ENCODE measurements at regions not wholly inside any gene's neighbourhood (a gene's known extent, or its start where the extent isn't known, plus 50 kb on each side); places are given as distances from the start of the nearest gene placed in this dataset.
"Not testable (repeated sequence)": the region's sequence is repeated elsewhere in the genome, so short reads cannot be mapped to it uniquely, and the experiment has no call there.

GRCh38 chr10:90975096-90975495, 54.2 kb upstream of the ANKRD1 start:
- DNase-seq, result no peak

DNA sequence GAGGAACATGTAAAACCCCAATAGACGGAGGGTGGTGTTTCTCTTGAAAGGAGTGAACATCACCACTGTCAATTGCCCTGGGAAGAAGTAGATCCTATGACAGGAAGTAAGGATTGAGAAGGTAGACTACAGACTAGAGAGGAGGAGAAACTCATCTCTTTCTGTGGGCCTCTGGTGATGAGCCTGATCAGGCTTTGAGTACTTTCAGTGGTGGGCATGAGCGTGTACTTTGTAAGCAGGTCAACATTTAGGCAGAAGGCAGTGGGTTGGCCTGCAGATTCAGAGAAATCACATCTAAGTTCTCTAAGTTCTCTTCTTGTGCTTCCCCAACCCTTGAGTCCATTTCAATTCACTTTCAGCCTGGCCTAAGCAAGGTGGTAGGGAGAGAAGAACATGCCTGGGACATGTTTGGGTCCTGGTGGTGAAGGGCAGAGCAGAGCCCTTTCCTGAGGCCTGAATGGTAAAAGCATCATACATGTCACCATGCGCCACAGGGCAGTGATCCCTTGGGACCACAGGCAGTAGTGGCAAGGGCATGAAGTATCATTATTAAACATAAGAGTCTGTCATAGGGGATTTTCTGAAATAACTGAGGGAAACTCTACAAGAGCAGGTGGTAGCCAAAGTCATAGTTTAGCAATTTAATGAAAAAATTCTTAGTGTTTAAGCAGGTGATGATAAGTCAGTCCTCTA, 56.4 kb upstream of the ANKRD1 start:
- no peak for DNase-seq

DNA sequence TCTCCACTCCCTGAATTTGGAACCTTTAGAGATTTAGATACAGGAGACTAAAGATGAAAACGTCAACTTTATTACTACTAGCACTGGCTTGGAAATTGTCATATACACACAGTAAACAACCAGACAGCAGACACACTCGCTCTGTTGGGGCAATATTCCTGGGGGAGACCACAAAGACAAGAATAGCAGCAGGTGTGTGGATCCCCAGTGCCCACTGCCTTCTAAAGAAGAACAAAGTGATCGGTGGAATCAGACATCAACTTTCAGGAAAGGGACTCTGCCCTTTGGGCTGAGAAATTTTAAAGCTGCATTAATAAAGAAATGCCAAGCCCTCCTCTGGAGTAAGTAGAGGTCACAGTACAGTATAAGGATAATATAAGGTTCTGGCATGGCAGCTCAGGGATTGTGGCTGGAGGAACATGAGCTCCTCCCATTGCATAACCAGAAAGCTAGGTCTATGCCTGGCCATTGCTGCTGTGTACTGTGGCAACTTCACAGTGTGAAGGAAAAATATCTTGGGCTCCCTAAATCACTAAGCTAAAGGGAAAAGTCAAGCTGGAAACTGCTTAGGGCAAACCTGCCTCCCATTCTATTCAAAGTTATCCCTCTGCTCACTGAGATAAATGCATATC, 57.1 kb upstream of the ANKRD1 start:
- no peak for DNase-seq

- DNase-seq, result no peak
Measured at GRCh38 chr10:90982406-90983008, 61.6 kb upstream of the ANKRD1 start.

GRCh38 chr10:90983914-90984549, 63.1 kb upstream of the ANKRD1 start:
- DNase-seq, result no peak

DNA sequence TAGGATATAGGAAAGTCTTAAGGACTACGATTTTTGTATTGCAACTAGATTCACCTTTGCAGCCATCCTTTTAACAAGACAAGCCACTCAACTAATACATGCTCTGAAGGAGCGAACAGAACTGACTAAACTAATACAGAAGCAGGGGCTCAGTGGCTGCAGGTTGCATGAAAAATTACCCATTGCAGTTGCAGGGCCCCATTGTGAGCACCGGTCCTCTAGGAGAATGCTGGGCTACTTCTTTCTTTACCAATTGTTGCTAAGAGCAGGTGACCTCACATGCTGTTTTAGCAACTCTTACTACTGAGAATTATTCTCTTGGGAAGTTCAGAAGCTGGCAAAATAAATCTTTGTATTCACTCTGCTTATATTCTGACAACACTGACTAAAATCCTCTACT, 64.0 kb upstream of the ANKRD1 start:
- DNase-seq, result no peak

- no peak for DNase-seq
Measured at GRCh38 chr10:90985321-90985933, 64.5 kb upstream of the ANKRD1 start.

- DNase-seq, result no peak
Measured at GRCh38 chr10:90986136-90986760, 65.4 kb upstream of the ANKRD1 start.

DNA sequence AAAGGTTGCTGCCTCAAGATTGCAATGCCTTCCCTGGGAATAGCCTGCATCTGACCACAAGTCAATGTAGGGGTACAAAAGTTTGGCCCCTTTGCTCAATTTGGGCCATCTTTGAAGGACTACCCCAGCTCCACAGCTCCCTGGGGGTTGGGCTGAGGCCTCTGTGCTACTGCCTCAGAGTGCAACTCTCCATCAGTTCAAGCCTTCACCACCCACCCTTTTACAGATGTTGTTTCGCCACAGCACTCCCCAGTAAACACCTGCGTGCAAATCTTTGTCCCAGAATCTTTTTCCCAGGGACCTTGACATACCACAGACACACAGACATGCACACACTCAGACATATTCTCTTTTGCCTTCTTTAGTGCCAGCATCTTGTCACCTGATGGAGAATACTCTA, 66.0 kb upstream of the ANKRD1 start:
- no peak for DNase-seq

DNA sequence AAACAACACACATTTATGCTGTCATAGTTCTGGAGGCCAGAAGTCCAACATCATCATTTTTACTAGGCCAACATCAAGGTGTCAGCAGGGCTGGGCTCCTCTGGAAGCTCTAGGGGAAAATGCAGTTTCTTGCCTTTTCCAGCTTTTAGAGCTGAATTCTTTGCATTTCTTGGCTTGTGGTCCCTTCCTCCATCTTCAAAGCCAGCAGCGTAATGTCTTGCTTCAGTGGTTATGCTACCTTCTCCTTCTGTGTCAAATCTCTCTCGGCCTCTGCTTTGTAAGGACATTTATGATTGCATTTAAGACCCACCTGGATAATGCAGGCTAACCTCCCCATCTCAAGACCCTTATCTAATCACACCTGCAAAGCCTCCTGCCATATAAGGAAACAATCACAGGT, 66.5 kb upstream of the ANKRD1 start:
- DNase-seq, result no peak

DNA sequence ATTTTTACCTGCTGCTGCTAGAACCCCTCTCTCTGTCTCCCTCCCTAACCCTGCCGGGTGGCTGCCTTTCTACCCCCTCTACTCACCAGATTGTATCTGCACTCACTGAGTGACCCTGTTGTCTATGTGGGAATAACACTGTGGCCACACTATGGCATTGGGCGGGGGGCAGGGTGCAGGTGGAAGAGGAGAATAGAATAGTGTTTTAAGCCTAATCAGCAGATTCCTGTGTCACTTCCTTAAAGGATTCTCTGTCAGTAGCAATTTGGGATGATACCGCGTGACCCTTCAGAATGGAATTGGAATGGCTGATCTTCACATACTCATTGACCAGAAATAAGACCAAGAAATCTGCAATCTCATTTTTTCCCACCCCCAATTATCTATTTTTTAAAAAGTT, 67.1 kb upstream of the ANKRD1 start:
- no peak for DNase-seq

GRCh38 chr10:90988802-90989201, 67.9 kb upstream of the ANKRD1 start:
- no peak for DNase-seq

- no peak for DNase-seq
Measured at GRCh38 chr10:90989378-90989777, 68.5 kb upstream of the ANKRD1 start.

- DNase-seq, result no peak
Measured at GRCh38 chr10:90992462-90992861, 71.6 kb upstream of the ANKRD1 start.

- DNase-seq, result no peak
Measured at GRCh38 chr10:90993340-90993739, 72.5 kb upstream of the ANKRD1 start.

DNA sequence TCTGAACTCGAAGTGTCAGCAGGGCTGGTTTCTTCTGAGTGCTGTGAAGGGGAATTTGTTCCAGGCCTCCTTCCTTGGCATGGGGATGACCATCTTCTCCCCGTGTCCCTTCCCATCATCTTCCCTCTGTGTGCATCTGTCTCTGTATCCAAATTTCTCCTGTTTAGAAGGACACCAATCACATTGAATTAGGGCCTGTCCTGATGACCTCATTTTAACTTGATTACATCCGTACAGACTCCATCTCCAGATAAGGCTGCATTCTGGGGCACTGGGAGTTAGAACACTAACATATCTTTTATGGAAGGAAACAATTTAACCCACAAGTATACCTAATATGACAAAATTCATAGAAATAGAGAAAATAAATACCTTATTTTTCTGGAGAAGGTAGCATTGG, 76.8 kb upstream of the ANKRD1 start:
- no peak for DNase-seq

- DNase-seq, result no peak
Measured at GRCh38 chr10:90998733-90999511, 78.0 kb upstream of the ANKRD1 start.

GRCh38 chr10:90999512-91000172, 78.8 kb upstream of the ANKRD1 start:
- DNase-seq, result no peak

GRCh38 chr10:91000470-91000869, 79.6 kb upstream of the ANKRD1 start:
- no peak for DNase-seq

GRCh38 chr10:91000985-91001384, 80.1 kb upstream of the ANKRD1 start:
- no peak for DNase-seq

DNA sequence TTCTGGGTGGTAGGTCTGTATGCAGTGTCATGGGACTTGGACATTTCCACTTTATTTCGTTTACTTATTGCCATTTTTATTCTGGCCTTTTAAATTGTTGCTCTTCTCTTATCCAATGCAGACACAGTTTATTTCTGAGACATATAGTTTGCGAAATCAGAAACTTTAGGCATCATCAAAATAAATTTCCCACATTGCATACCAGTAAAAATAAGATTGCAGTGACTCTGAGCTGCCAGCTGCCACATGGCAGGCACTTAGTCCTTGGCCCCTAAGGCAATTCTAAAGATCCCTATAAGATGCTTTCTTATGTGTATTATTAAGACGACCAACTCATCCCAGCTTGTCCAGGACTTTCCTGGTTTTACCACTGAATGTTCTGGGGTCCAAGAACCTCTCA, 81.8 kb upstream of the ANKRD1 start:
- no peak for DNase-seq

DNA sequence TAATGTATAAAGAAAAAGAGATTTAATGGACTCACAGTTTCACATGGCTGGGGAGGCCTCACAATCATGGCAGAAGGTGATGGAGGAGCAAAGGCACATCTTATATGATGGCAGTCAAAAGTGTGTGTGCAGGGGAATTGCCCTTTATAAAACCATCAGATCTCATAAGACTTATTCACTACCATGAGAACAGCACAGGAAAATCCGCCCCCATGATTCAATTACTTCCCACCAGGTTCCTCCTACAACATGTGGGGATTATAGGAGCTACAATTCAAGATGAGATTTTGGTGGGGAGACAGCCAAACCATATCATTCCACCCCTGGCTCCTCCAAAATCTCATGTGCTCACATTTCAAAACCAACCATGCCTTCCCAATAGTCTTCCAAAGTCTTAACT, 82.5 kb upstream of the ANKRD1 start:
- DNase-seq, result not testable (repeated sequence)
